IPS-18a (cell line): ENCODE measurements at regions not wholly inside any gene's neighbourhood (a gene's known extent, or its start where the extent isn't known, plus 50 kb on each side); places are given as distances from the start of the nearest gene placed in this dataset.

Experiments used
- H3K27ac ChIP-seq: one replicate; pipeline ENCODE4 v1.5.1; 2013; ENCODE audit warnings: low read length
- H3K27me3 ChIP-seq: one replicate; pipeline ENCODE4 v1.6.1; 2013; ENCODE audit warnings: mild to moderate bottlenecking, low read length; ENCODE audit not compliant: control insufficient read depth, insufficient read depth
- H3K36me3 ChIP-seq: one replicate; pipeline ENCODE4 v1.6.1; 2013; ENCODE audit warnings: low read depth, low read length; ENCODE audit not compliant: control insufficient read depth
- H3K4me1 ChIP-seq: one replicate; pipeline ENCODE4 v1.6.1; 2013; ENCODE audit warnings: low read depth, low read length; ENCODE audit not compliant: control insufficient read depth
- H3K4me3 ChIP-seq: one replicate; pipeline ENCODE4 v1.5.1; 2013; ENCODE audit warnings: low read length
- H3K9ac ChIP-seq: one replicate; pipeline ENCODE4 v1.6.1; 2013; ENCODE audit warnings: mild to moderate bottlenecking, low read length, moderate library complexity
- H3K9me3 ChIP-seq: one replicate; pipeline ENCODE4 v1.6.1; 2013; ENCODE audit warnings: low read depth, low read length; ENCODE audit not compliant: control insufficient read depth

DNA sequence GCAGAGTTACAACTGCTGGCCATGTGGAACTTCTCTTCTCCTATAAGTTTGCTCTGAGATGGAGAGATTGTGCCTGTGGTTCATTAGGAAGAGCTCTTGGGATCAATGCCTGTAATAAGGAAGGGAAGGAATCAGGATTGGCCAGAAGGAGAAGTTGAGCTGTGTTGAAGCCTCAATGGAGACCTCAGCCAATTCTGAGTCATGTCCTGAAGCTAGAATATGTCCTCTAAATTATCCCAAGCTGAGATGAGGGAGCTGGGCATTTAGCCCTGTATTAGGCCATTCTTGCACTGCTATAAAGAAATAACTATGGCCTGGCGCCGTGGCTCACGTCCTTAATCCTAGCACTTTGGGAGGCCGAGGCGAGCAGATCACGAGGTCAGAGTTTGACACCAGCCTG is 85.4 kb upstream of the DHX15 start:
- no peaks in the 10 kb centered on the region for H3K4me1 ChIP-seq
- H3K9me3 ChIP-seq: no peaks in the 10 kb centered on the region
- H3K9ac ChIP-seq: no peak overlapping the region
- no peaks in the 10 kb centered on the region for H3K36me3 ChIP-seq
- H3K27ac ChIP-seq: no peak overlapping the region
- H3K4me3 ChIP-seq: no peak overlapping the region
- H3K27me3 ChIP-seq: no peaks in the 10 kb centered on the region

DNA sequence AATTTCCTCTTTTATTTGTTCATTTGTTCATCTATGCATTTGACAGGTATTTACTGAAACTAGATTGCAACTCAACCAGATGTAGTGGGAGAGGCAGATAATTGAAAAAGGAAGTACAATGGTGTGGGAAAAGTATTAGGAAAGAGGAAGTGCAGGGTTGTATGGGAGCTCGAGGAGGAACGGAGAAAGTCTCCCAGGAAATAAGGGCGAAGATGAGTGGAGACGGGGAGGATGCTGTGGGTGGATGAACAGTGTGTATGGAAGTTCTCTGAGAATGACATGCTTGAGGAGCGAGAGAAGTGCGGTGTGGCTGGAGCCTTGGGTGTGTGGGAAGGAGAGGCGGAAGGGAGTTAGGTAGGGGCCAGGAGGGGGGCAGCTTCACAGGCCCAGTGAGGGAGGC is 87.5 kb upstream of the DHX15 start:
- Histone ChIP-seq H3K9me3 (no peaks in the 10 kb centered on the region), H3K27ac (no peak overlapping the region), H3K4me3 (no peak overlapping the region), H3K27me3 (no peaks in the 10 kb centered on the region), H3K36me3 (no peaks in the 10 kb centered on the region), H3K4me1 (no peaks in the 10 kb centered on the region), H3K9ac (no peak overlapping the region)

DNA sequence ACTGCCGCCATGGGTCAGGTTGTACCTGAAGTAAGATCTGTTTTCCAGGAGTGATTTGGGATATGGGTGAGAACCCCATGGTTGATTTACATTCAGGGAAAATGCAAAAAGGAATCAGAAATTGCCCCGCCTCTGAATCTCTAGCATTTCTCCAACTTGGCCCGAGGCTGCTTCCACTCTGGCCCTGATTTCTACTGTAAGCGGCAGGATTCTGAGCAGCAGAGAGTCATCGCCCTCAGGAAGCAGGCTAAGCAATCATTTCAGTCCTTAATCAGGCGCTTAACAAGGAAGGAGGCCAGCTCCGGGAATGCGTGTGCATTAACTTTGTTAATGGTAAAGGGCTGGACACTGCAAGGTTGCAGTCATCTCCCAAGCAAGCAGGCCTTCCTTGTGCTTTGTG is 88.5 kb upstream of the DHX15 start:
- Histone ChIP-seq H3K36me3 (no peaks in the 10 kb centered on the region), H3K27ac (no peak overlapping the region)

DNA sequence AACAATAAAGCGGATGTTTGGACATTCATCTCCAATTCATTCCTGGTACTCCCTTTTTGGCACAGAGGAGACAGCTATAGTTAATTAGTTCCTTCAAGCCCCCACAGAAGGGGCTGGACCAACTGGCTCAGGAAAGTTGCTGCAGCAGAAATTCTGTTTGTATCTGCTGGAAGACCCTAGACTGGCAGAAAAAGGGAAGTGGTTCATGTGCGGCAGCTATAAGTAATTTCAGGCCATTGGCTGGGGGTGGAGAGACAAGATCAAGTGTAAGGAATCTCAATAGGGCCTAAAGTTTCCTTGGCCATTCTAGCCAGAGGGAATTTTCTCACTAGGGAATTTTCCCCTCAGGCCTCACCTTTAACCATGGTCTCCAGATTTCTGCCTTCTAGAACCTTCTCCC is 89.9 kb upstream of the DHX15 start:
- H3K27ac ChIP-seq: no peak overlapping the region
- H3K27me3 ChIP-seq: no peaks in the 10 kb centered on the region
- no peak overlapping the region for H3K9ac ChIP-seq
- H3K4me1 ChIP-seq: no peaks in the 10 kb centered on the region
- H3K4me3 ChIP-seq: no peak overlapping the region
- H3K9me3 ChIP-seq: no peaks in the 10 kb centered on the region
- H3K36me3 ChIP-seq: no peaks in the 10 kb centered on the region

More for the DNA sequence above, 88.5 kb upstream of the DHX15 start:
- Histone ChIP-seq H3K27me3 (no peaks in the 10 kb centered on the region), H3K4me1 (no peaks in the 10 kb centered on the region), H3K9ac (no peak overlapping the region), H3K9me3 (no peaks in the 10 kb centered on the region), H3K4me3 (no peak overlapping the region)

- Histone ChIP-seq H3K9me3 (no peaks in the 10 kb centered on the region), H3K36me3 (no peaks in the 10 kb centered on the region), H3K4me3 (no peak overlapping the region), H3K27me3 (no peaks in the 10 kb centered on the region), H3K4me1 (peaks cover 4% of the 10 kb centered on the region), H3K9ac (no peak overlapping the region), H3K27ac (no peak overlapping the region)
Observed at GRCh38 chr4:24675721-24676389, 91.5 kb upstream of the DHX15 start.

DNA sequence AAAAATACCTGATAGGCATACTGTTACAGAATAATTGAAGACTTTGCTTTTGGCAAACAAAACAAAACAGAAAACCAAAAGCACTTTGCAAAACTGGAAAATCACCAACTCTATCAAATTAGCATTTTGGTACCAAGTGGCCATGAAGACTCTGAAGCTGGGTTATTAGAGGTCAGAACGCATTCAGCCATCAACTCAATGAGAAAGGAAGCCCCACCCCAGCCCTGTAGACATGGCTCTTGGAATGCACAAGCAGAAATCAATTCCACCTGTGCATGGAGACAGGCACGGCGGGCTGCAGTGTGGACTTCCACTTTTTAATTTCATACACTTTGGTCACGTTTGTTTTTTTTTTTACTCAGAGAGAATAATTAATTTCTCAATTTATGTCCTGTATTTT is 93.6 kb upstream of the DHX15 start:
- Histone ChIP-seq H3K36me3 (no peaks in the 10 kb centered on the region), H3K9ac (no peak overlapping the region), H3K27ac (no peak overlapping the region), H3K4me1 (peaks cover 8% of the 10 kb centered on the region), H3K4me3 (no peak overlapping the region), H3K27me3 (no peaks in the 10 kb centered on the region), H3K9me3 (no peaks in the 10 kb centered on the region)

GRCh38 chr4:24680746-24681448 is 96.5 kb upstream of the DHX15 start:
- Histone ChIP-seq H3K4me3 (no peak overlapping the region), H3K36me3 (no peaks in the 10 kb centered on the region), H3K9ac (no peak overlapping the region), H3K9me3 (no peaks in the 10 kb centered on the region), H3K27me3 (no peaks in the 10 kb centered on the region), H3K27ac (no peak overlapping the region), H3K4me1 (peaks cover 8% of the 10 kb centered on the region)

DNA sequence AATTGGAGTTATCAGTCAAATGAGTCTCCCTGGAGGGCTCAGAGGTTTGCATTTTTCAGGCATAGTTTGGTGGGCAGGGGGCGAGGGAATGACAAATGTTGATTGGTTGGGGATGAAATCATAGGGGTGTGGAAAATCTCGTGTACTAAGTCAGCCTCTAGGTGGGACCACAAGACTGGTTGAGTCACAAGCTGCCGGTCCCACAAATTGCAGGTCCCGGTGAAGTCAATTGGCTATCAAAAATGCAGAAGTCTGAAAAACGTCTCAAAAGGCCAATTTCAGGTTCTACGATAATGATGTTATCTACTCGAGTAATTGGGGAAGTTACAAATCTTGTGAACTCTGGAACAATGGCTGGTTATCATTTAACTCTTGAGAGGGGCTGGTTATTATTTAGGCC is 98.8 kb upstream of the DHX15 start:
- Histone ChIP-seq H3K27me3 (no peaks in the 10 kb centered on the region), H3K36me3 (no peaks in the 10 kb centered on the region), H3K4me1 (peaks cover 13% of the 10 kb centered on the region), H3K27ac (no peak overlapping the region), H3K4me3 (no peak overlapping the region), H3K9ac (no peak overlapping the region), H3K9me3 (no peaks in the 10 kb centered on the region)

DNA sequence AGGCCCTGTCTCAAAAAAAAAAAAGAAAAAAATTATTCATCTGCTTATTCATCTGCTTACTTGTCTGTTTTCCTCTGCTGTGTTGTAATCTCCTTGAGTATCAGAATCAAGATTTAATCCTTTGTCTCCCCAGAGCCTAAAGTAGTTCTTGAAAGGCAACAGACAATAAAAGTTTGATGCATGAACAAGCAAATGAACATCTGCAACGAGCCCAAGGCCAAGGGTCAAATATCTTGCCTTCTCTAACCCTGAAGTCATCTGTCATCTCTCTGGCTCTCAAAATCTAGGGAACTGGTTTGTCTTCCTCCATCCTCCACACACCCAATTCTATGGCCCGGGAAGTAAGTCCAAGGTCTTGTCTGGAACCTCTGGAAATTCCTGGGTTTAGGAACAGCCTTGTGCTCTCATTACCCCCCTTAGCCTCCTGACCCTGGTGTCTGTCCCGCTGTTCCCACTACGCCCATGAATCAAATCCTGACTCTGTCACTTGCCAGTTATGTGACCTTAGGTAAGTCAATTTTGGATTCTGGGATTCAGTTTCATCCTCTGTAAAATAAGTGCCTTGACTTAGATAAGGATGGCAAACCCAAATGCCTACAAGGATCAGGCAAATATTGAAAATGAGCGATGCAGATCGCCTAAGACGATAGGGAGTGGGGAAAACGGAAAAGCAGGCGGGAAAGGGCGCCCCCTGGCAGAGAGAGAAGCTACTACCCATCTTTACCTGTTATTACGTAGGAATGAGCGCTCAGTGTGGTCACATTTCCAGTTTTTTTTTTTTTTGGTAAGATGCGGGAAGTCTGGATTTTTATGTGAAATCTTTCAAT is 102.7 kb upstream of the DHX15 start:
- H3K9ac ChIP-seq: no peak overlapping the region
- no peaks in the 10 kb centered on the region for H3K9me3 ChIP-seq
- no peak overlapping the region for H3K27ac ChIP-seq
- H3K4me3 ChIP-seq: no peak overlapping the region
- no peaks in the 10 kb centered on the region for H3K36me3 ChIP-seq
- no peaks in the 10 kb centered on the region for H3K27me3 ChIP-seq
- H3K4me1 ChIP-seq: peaks cover 13% of the 10 kb centered on the region

GRCh38 chr4:24688453-24688852 is 104.1 kb upstream of the DHX15 start:
- Histone ChIP-seq H3K9ac (no peak overlapping the region), H3K4me1 (peaks cover 13% of the 10 kb centered on the region), H3K27me3 (no peaks in the 10 kb centered on the region), H3K4me3 (no peak overlapping the region), H3K27ac (no peak overlapping the region), H3K36me3 (no peaks in the 10 kb centered on the region), H3K9me3 (no peaks in the 10 kb centered on the region)

- no peaks in the 10 kb centered on the region for H3K36me3 ChIP-seq
- H3K9me3 ChIP-seq: no peaks in the 10 kb centered on the region
- peaks cover 13% of the 10 kb centered on the region for H3K4me1 ChIP-seq
- H3K27ac ChIP-seq: no peak overlapping the region
- H3K27me3 ChIP-seq: no peaks in the 10 kb centered on the region
- H3K4me3 ChIP-seq: no peak overlapping the region
- no peak overlapping the region for H3K9ac ChIP-seq
Observed at GRCh38 chr4:24689212-24689611, 104.9 kb upstream of the DHX15 start.
